ENCODE measurements at regions not wholly inside any gene's neighbourhood (a gene's known extent, or its start where the extent isn't known, plus 50 kb on each side); places are given as distances from the start of the nearest gene placed in this dataset.
"Not testable (repeated sequence)": the region's sequence is repeated elsewhere in the genome, so short reads cannot be mapped to it uniquely, and the experiment has no call there.

- Mint-ChIP-seq H3K4me1 (no peaks in the 10 kb centered on the region), H3K27ac (no peak overlapping the region), H3K4me3 (no peak overlapping the region), H3K27me3 (ENCODE audit: low read depth) (peaks cover 3% of the 10 kb centered on the region), H3K9me3 (peaks cover 2% of the 10 kb centered on the region), H3K36me3 (ENCODE audit: low read depth) (no peaks in the 10 kb centered on the region)
- TF ChIP-seq CTCF (IDR thresholded peaks at IDR 0.05; ENCODE audit: unreplicated experiment in 3 of 3): no peak
These were observed 147.1 kb upstream of the IGFBP3 start for GRCh38 chr7:46068159-46068558.

DNA sequence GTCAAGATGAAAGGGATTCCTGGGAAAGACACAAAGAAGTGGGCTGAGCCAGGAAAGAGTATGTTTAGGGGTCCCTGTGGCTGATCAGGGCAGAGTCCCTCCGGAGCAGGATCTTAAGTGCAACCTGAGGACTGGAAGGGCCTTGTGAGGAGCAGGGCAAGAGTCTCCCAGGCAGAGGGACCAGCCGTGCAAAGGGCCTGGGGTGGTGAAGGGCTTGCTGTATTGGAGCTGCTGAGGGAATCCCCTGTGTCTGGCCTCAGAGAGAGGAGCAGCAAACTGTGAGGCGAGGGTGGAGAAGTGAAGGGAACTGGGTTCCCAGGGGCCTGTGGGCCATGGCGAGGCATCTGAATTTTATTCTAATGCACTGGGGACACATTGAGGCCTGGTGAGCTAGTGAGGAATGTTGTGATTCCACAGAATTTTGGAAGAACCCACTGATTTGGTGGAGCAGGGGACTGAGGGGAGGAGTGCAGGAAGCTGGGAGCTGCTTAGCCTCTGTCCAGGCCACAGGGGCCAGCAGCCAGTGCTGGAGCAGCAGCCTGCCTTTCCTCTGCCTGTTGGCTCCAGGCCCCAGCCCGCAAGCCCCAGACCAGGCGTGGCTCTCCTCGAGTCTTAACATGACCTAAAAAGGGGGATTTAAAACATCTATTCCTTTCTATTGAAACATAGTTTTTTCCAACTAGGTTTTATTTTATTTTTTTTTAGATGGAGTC is 138.4 kb upstream of the IGFBP3 start:
- no peaks in the 10 kb centered on the region for H3K27me3 Mint-ChIP-seq (ENCODE audit: low read depth)
- no peak overlapping the region for H3K4me3 Mint-ChIP-seq
- H3K4me1 Mint-ChIP-seq: no peaks in the 10 kb centered on the region
- no peak for TF ChIP-seq CTCF (IDR thresholded peaks at IDR 0.05; ENCODE audit: unreplicated experiment in 3 of 3)
- H3K36me3 Mint-ChIP-seq (ENCODE audit: low read depth): no peaks in the 10 kb centered on the region
- H3K9me3 Mint-ChIP-seq: no peaks in the 10 kb centered on the region
- H3K27ac Mint-ChIP-seq: no peak overlapping the region

DNA sequence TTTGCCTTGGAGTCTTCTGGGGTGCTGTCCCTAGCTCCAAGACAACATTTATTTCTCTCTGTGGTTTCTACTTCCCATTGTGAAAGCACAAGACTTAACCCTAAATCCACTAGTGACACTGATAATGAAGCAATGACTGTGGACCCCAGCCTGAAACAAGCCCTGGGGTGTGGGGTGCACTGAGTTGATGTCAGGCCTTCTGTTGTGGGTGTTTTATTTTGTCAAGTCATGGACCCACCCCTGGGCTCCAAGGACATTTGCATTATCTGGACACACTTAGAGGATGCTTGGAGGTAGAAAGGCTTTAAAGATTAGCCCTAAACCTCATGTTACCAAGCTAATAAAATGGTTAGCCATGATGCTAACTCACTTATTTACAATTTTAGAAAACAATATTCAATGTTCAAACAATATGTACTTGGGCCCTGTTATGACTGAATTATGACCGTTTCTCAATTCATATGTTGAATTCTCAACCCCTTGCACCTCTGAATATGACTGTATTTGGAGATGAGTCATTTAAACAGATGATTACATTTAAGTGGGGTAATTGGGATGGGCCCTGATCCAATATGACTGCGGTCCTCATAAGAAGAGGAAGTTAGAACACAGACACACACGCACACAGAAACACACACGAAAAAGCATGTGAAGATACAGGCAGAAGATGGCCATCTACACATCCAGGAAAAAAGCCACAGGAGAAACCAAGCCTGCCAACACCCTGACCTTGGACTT is 137.2 kb upstream of the IGFBP3 start:
- no peak overlapping the region for H3K27ac Mint-ChIP-seq
- no peaks in the 10 kb centered on the region for H3K27me3 Mint-ChIP-seq (ENCODE audit: low read depth)
- no peak overlapping the region for H3K4me3 Mint-ChIP-seq
- no peaks in the 10 kb centered on the region for H3K36me3 Mint-ChIP-seq (ENCODE audit: low read depth)
- H3K4me1 Mint-ChIP-seq: no peaks in the 10 kb centered on the region
- no peaks in the 10 kb centered on the region for H3K9me3 Mint-ChIP-seq
- no peak for TF ChIP-seq CTCF (IDR thresholded peaks at IDR 0.05; ENCODE audit: unreplicated experiment in 3 of 3)

DNA sequence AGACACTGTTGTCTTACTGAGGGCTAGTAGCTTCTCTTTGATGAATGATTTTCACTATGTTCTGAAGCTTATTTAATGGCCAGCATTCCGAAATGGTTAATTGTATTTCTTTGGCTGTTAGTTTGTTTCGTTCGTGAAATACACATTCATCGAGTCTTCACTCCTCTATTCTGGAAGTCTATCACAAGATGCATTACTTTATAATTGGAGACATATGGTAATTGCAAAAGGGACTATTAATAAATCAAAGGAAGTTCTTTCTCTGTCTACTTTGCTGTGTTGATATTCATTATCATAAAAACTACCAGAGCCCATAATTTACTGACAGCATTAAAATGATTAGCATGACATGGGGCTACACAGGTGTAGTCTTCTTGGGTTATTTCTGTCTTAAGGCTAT is 133.8 kb upstream of the IGFBP3 start:
- H3K27me3 Mint-ChIP-seq (ENCODE audit: low read depth): no peaks in the 10 kb centered on the region
- H3K9me3 Mint-ChIP-seq: peaks cover 3% of the 10 kb centered on the region
- no peak overlapping the region for H3K4me3 Mint-ChIP-seq
- no peak for TF ChIP-seq CTCF (IDR thresholded peaks at IDR 0.05; ENCODE audit: unreplicated experiment in 3 of 3)
- H3K36me3 Mint-ChIP-seq (ENCODE audit: low read depth): no peaks in the 10 kb centered on the region
- H3K27ac Mint-ChIP-seq: no peak overlapping the region
- H3K4me1 Mint-ChIP-seq: no peaks in the 10 kb centered on the region

- H3K36me3 Mint-ChIP-seq (ENCODE audit: low read depth): no peaks in the 10 kb centered on the region
- no peak overlapping the region for H3K4me3 Mint-ChIP-seq
- no peaks in the 10 kb centered on the region for H3K4me1 Mint-ChIP-seq
- no peak for TF ChIP-seq CTCF (IDR thresholded peaks at IDR 0.05; ENCODE audit: unreplicated experiment in 3 of 3)
- H3K27ac Mint-ChIP-seq: peak overlapping the region in 1 of 3 experiments; percentile 51
- peaks cover 3% of the 10 kb centered on the region for H3K9me3 Mint-ChIP-seq
- H3K27me3 Mint-ChIP-seq (ENCODE audit: low read depth): no peaks in the 10 kb centered on the region
These were observed 133.2 kb upstream of the IGFBP3 start for GRCh38 chr7:46054272-46054671.

DNA sequence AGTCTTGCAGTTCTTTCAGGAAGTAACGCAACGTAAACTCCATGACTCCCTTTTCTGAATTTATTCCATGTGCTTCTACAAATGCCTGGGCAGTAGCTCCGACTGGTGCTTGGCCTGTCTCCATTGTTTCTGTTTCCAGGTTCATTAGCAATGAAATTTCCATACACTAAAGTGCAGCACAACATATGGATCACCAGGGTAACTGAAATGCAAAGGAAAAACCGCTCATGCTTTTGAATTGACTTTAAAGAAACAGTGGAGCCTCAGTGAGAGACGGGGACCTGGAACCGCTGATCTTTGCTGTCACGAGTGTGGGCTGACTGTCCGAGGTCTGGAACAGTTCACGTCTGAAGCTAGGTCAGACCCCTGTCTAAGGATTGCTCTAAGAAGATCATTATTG is 126.5 kb upstream of the IGFBP3 start:
- peaks cover 4% of the 10 kb centered on the region for H3K27me3 Mint-ChIP-seq (ENCODE audit: low read depth)
- no peak overlapping the region for H3K27ac Mint-ChIP-seq
- H3K9me3 Mint-ChIP-seq: peaks cover 4% of the 10 kb centered on the region
- no peaks in the 10 kb centered on the region for H3K4me1 Mint-ChIP-seq
- H3K36me3 Mint-ChIP-seq (ENCODE audit: low read depth): no peaks in the 10 kb centered on the region
- H3K4me3 Mint-ChIP-seq: no peak overlapping the region
- no peak for TF ChIP-seq CTCF (IDR thresholded peaks at IDR 0.05; ENCODE audit: unreplicated experiment in 3 of 3)

- not testable (repeated sequence) for H3K4me1 Mint-ChIP-seq; H3K27me3 Mint-ChIP-seq (ENCODE audit: low read depth); H3K27ac Mint-ChIP-seq; H3K4me3 Mint-ChIP-seq; H3K36me3 Mint-ChIP-seq (ENCODE audit: low read depth); H3K9me3 Mint-ChIP-seq
These were observed 122.3 kb upstream of the IGFBP3 start for GRCh38 chr7:46043338-46043737.

GRCh38 chr7:46039813-46040212 is 118.7 kb upstream of the IGFBP3 start:
- not testable (repeated sequence) for H3K9me3 Mint-ChIP-seq; H3K27me3 Mint-ChIP-seq (ENCODE audit: low read depth); H3K27ac Mint-ChIP-seq; H3K4me3 Mint-ChIP-seq; H3K4me1 Mint-ChIP-seq; H3K36me3 Mint-ChIP-seq (ENCODE audit: low read depth)

Measured in nephron (organoid).